Stimulated activated effector memory CD8-positive, alpha-beta T cell treated with anti-CD3 and anti-CD28 coated beads, Interleukin-12 subunit alpha, Interleukin-12 subunit beta, amount 100 ng/mL, for 72 hours (primary cell): ENCODE measurements at regions not wholly inside any gene's neighbourhood (a gene's known extent, or its start where the extent isn't known, plus 50 kb on each side); places are given as distances from the start of the nearest gene placed in this dataset.

Experiments used
- ATAC-seq: fragments of 150-1000 bp; cut with Tn5 transposase; 2 replicates; pipeline ENCODE4 v1.10.0; 2021
- DNase-seq, 2 donors: peaks; one replicate each; pipeline ENCODE4 v3.0.0; 2021 to 2022; ENCODE audit warnings: low spot score in 2 of 2
- H3K27ac Mint-ChIP-seq: one replicate; pipeline ENCODE4 v1.8.0; 2022; ENCODE audit warnings: mild to moderate bottlenecking, mixed read lengths
- H3K36me3 Mint-ChIP-seq: one replicate; pipeline ENCODE4 v1.8.0; 2022; ENCODE audit warnings: mild to moderate bottlenecking, mixed read lengths
- H3K4me1 Mint-ChIP-seq: one replicate; pipeline ENCODE4 v1.8.0; 2022; ENCODE audit warnings: mixed read lengths
- H3K4me3 Mint-ChIP-seq: one replicate; pipeline ENCODE4 v1.8.0; 2022; ENCODE audit warnings: mild to moderate bottlenecking, mixed read lengths
- H3K9me3 Mint-ChIP-seq: one replicate; pipeline ENCODE4 v1.8.0; 2022; ENCODE audit warnings: mixed read lengths

DNA sequence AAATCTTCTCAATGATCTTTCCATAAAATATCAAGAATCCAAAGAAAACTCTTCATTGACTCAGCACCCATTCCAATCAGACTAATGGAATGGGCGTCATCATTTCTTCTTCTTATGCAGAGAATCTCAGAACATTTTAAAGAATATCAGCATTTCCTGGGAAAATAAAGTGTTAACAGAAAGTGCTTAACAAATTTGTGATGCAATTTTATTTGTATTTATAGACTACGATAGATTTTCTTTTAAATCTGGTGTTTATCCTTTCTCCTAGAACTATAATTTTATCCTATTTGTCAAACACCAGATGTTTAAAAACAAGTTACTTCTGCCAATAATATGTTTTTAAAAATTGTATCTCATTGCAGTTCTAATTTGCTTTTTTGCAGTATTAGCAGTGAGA lies 330.7 kb downstream of the COL12A1 start:
- Mint-ChIP-seq H3K4me3 (no peak overlapping the region), H3K27ac (no peak overlapping the region), H3K36me3 (no peaks in the 10 kb centered on the region), H3K9me3 (peaks cover 11% of the 10 kb centered on the region), H3K4me1 (no peaks in the 10 kb centered on the region)
- DNase-seq, result no peak
- ATAC-seq, result no peak

DNA sequence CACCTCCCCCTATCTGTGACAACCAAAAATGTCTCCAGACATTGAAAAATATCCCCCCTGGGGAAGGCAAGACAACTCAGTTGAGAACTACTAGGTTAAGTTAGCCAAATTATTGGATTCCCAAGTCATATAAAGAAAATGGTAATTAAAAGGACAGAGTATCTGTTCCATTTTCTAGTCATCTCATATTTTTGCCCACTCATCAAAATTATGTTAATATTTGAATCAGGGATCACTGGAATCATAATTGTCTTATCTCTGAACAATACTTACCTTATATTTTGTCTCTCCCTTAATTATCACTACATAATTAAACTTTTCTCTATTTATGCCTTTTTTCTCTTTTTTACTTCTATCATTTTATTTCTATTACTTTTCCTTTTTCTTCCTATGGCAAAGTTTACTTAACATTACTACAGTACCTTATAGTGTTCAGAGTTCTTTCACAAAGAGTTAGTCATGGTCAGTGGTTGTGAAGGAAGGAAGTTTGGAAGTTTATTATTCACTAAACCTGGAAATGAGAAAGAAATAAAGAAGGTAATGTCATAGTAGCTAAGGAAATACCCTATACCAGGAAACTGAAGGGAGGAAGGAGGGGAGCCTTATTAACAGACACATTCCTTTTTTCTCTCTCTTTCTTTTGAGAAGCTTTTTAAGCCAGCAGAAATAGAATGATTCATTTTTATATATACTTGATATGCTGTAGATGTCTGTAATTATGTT lies 332.9 kb downstream of the COL12A1 start:
- Mint-ChIP-seq H3K27ac (no peak overlapping the region), H3K9me3 (peaks cover 9% of the 10 kb centered on the region), H3K4me1 (no peaks in the 10 kb centered on the region), H3K36me3 (no peaks in the 10 kb centered on the region), H3K4me3 (no peak overlapping the region)
- DNase-seq (no peak), ATAC-seq (no peak)

DNA sequence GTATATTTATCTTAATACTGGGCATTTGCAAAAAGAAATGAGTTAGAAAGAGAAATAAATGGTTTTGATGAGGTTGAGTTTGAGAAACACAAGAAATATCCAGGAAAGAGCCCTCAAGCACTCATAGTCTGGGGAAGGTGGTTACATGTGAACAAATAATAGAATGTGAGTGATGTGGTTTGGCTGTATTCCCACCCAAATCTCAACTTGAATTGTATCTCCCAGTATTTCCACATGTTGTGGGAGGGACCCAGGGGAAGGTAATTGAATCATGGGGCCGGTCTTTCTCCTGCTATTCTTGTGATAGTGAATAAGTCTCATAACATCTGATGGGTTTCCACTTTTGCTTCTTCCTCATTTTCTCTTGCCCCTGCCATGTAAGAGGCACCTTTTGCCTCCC lies 334.1 kb downstream of the COL12A1 start:
- no peak for ATAC-seq
- H3K4me1 Mint-ChIP-seq, result no peaks in the 10 kb centered on the region
- H3K9me3 Mint-ChIP-seq, result peaks cover 6% of the 10 kb centered on the region
- no peak for DNase-seq
- H3K27ac Mint-ChIP-seq, result no peak overlapping the region
- H3K4me3 Mint-ChIP-seq, result no peak overlapping the region
- no peaks in the 10 kb centered on the region for H3K36me3 Mint-ChIP-seq

DNA sequence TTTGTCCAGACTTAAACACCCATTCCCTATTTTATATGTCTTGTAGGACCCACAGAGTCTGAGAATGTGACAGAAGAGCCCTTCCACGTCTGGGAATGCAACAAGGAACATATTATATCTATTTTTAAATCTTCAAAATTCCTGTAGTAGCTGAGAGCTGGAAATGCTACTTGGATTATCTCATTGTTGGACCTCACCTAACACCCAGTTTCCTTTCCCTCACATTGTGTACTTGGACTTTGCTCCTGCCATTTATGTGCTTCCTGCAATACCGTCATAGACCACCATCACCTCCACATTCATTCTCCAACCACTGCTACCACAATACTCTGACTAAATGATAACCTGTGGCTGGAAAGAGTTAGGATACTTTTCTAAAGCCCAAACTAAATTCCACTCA lies 335.4 kb downstream of the COL12A1 start:
- Mint-ChIP-seq H3K9me3 (peaks cover 6% of the 10 kb centered on the region), H3K27ac (no peak overlapping the region), H3K4me3 (no peak overlapping the region), H3K36me3 (no peaks in the 10 kb centered on the region), H3K4me1 (no peaks in the 10 kb centered on the region)
- ATAC-seq (no peak), DNase-seq (no peak)

DNA sequence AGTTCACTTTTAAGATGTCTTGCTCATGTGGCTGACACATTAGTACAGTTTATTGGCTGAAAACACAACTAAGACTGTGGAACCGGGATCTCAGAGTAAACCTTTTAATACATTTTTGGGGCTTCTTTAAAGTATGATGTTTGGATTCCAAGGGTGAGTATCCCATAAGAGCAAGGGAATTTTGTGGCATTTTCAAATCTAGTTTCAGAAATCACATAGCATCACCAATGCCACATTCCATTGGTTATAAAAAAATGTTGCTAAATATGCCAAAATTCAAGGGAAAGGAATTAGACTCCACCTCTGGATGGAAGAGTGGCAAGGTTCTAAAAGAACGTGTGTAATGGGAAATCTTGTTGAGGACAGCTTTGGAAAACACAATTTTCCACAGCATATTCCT lies 338.6 kb downstream of the COL12A1 start:
- Mint-ChIP-seq H3K27ac (no peak overlapping the region), H3K4me1 (no peaks in the 10 kb centered on the region), H3K36me3 (no peaks in the 10 kb centered on the region), H3K4me3 (no peak overlapping the region), H3K9me3 (peaks cover 6% of the 10 kb centered on the region)
- no peak for ATAC-seq
- no peak for DNase-seq

DNA sequence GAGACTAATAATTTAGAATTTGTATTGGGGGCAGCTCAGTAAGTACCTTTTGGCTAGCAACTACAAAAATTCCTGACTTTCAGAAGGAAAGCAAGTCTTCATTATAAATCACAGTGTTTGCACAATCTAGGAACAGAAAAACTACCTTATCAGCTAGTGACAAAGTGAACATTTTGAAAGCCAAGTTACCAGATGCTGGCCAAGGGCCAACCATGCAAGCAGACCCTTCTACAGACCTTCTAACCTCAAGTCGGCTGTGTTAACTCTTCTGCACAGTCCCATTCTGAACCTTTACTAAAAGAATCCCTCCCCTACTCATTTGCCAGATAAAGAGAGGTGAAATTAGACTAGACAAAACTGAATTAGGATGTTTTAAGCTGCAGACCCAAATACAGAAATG lies 341.9 kb downstream of the COL12A1 start:
- Mint-ChIP-seq H3K36me3 (no peaks in the 10 kb centered on the region), H3K27ac (no peak overlapping the region), H3K4me1 (no peaks in the 10 kb centered on the region), H3K9me3 (no peaks in the 10 kb centered on the region), H3K4me3 (no peak overlapping the region)
- no peak for ATAC-seq
- DNase-seq, result no peak

DNA sequence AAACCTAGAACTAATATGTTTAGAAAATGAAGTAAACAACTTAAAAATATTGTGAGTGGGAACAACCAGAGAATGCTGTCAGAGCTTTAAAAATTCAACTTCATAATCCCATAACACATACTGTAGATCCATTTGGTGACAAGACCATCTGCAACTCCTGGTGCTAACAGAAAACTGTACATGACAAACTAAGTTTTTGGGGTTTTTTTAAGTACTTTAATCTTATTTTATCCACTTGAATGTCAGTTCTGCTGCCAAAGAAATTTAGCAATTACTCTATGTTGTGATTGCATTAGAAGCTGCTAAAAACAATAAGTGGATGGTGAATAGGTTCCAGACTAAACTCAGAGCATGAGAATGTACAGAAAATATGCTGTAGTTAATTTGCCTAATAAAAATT lies 345.4 kb downstream of the COL12A1 start:
- H3K27ac Mint-ChIP-seq, result no peak overlapping the region
- DNase-seq (no peak), ATAC-seq (no peak)
- H3K9me3 Mint-ChIP-seq, result no peaks in the 10 kb centered on the region
- H3K4me1 Mint-ChIP-seq, result no peaks in the 10 kb centered on the region
- no peak overlapping the region for H3K4me3 Mint-ChIP-seq
- H3K36me3 Mint-ChIP-seq, result no peaks in the 10 kb centered on the region

DNA sequence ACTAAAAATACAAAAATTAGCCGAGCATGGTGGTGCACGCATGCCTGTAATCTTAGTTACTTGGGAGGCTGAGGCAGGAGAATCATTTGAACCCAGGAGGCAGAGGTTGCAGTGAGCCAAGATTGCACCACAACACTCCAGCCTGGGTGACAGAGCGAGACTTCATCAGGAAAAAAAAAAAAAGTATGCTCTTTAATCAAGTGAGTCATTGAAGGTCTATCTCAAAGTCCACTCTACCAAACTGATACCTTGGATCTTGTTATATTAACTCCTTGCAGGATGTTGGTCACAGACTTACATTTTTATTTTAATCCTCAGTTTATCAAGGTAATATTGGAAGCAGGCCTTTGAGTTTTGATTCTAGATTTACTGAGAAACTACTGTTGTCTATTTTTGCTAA lies 348.7 kb downstream of the COL12A1 start:
- H3K4me3 Mint-ChIP-seq, result no peak overlapping the region
- H3K4me1 Mint-ChIP-seq, result no peaks in the 10 kb centered on the region
- no peak overlapping the region for H3K27ac Mint-ChIP-seq
- H3K9me3 Mint-ChIP-seq, result no peaks in the 10 kb centered on the region
- H3K36me3 Mint-ChIP-seq, result no peaks in the 10 kb centered on the region
- no peak for DNase-seq
- ATAC-seq, result no peak

DNA sequence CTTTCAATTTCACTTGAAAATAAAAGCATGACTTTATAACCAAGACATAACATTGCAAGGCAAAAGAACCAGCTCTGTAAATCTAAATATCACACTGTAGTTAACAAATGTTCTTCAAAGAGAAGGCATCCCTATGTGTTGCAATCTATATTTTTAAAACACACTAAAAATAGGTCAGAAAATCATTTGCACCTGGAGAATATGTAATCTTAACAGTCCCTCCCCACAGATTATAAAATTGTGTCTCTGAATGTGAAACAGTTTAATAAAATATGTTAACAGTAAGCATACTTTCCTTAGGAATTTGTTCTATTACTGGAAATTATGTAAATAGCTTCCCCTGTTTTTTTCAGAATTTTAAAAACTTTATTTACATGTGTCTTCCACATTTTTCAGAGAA lies 351.9 kb downstream of the COL12A1 start:
- H3K4me1 Mint-ChIP-seq, result no peaks in the 10 kb centered on the region
- no peak for DNase-seq
- H3K4me3 Mint-ChIP-seq, result no peak overlapping the region
- no peaks in the 10 kb centered on the region for H3K36me3 Mint-ChIP-seq
- no peak overlapping the region for H3K27ac Mint-ChIP-seq
- ATAC-seq, result no peak
- H3K9me3 Mint-ChIP-seq, result peaks cover 6% of the 10 kb centered on the region

DNA sequence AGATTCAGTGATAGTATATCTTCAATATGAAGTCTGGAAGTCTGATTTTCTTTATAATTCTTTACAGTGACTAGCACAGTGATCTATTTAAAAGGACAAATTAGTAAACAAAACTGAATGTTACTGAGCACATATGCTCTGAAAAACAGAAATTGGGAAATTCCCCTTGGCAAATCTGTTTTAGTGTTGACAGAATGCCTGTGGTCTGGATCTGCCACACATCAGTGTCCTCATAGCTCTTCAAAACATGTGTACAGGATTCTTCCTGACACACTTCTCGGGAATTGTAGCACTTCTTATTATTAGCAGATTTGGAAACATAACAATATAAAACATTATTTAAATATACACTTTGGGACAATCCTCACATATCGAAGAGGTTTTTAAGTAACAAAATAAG lies 354.3 kb downstream of the COL12A1 start:
- Mint-ChIP-seq H3K27ac (no peak overlapping the region), H3K4me1 (no peaks in the 10 kb centered on the region), H3K36me3 (no peaks in the 10 kb centered on the region), H3K9me3 (peaks cover 6% of the 10 kb centered on the region), H3K4me3 (no peak overlapping the region)
- ATAC-seq, result no peak
- DNase-seq, result no peak

DNA sequence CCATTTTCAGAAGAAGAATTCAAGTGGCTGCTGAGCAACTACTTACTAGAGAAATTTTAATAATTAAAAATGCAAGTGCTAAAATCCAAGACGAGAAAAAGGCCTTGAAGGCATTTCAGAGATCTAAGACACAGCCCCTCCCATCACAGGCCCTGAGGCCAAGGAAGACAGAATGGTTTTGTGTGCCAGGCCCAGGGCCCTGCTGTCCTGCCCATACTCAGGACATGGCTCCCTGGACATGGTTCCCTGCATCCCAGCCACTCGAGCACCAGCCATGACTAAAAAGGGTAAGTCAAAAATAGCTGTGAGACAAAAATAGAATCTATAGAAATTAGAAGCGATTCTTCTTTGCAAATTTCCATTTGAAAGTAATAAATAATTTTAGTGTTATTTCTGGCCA lies 364.9 kb downstream of the COL12A1 start:
- no peak for ATAC-seq
- Mint-ChIP-seq H3K4me3 (no peak overlapping the region), H3K27ac (no peak overlapping the region), H3K4me1 (no peaks in the 10 kb centered on the region), H3K9me3 (peaks cover 7% of the 10 kb centered on the region), H3K36me3 (no peaks in the 10 kb centered on the region)
- DNase-seq, result no peak

DNA sequence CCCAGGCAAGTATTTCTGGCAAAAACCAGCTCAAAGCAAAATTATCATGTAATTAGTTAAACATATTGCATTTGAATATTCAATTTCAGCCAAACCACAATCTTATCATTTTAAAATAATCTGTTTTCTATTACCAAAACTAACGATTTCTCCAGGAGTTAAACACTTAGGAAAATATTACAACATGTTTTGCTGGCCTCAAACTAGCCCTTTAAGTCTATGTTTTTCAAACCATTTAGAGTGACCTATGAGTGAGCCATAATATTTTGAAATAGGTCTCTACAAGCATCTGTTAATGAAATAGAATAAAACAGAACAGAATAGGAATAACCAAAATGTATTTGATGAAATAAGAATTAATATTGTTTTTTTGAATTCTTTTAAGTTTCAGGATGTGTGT lies 370.9 kb downstream of the COL12A1 start:
- ATAC-seq (no peak), DNase-seq (no peak)
- no peak overlapping the region for H3K27ac Mint-ChIP-seq
- no peaks in the 10 kb centered on the region for H3K4me1 Mint-ChIP-seq
- H3K9me3 Mint-ChIP-seq, result peaks cover 4% of the 10 kb centered on the region
- no peak overlapping the region for H3K4me3 Mint-ChIP-seq
- no peaks in the 10 kb centered on the region for H3K36me3 Mint-ChIP-seq

DNA sequence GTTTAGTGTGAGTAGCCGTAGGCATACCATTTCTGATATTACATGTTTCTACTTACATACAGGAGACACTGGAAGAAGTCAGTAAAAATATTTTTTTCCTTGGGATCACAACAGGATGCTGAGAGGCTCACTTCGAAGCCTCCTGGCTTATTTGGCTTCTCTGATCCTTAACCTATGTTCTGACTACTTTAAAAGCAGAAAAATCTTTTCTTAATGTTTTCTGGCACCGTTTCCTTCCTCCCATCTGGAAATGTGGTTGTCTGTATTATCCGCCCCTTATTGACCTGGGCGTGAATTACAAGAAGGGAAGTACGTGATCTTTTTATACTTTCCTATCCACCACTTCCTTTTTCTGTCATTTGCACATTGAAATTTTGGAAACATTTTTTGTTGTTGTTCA lies 379.6 kb downstream of the COL12A1 start:
- ATAC-seq (no peak), DNase-seq (no peak)
- H3K4me1 Mint-ChIP-seq, result no peaks in the 10 kb centered on the region
- peaks cover 9% of the 10 kb centered on the region for H3K9me3 Mint-ChIP-seq
- H3K4me3 Mint-ChIP-seq, result no peak overlapping the region
- H3K27ac Mint-ChIP-seq, result no peak overlapping the region
- no peaks in the 10 kb centered on the region for H3K36me3 Mint-ChIP-seq

DNA sequence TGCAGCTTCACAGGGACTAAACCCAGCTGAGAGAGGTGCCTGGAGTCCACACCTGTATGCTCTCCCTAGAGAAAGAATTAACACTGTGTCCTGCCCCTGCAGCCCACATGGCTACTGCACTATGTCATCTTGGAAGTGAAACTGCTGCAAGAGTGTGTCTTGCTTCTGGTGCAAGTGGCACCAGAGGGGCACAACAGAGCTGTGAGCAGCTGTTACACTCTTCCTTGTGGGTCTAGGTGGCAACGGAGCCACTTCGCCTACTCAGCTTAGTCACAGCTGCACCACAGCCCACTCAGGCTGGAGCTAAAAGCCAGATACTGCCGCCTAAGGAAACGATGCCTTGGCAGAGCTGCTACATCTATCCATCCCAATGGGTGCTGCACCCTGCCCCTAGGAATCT lies 391.4 kb downstream of the COL12A1 start:
- Mint-ChIP-seq H3K9me3 (peaks cover 14% of the 10 kb centered on the region), H3K4me1 (no peaks in the 10 kb centered on the region), H3K27ac (no peak overlapping the region), H3K36me3 (no peaks in the 10 kb centered on the region), H3K4me3 (no peak overlapping the region)
- peak; percentile 28 for ATAC-seq
- DNase-seq, result no peak

DNA sequence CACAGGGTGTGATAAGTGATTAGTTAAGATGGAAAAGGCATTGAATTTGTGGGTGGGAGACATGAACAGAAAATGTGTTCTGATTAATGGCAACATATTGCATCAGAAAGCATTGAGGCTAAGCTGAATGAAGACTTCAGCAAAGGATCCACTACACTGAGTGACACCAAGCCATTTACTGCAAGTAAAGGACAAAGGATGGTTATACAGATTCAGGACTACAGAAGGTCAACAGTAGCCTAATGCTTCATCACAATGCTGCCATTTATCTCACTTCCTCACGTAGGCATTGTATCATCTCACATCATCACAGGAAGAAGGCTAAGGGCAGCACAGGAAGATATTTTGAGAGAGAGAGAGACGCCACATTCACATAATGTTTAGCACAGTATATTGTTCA lies 398.2 kb downstream of the COL12A1 start:
- no peak overlapping the region for H3K27ac Mint-ChIP-seq
- no peak overlapping the region for H3K4me3 Mint-ChIP-seq
- ATAC-seq, result no peak
- H3K36me3 Mint-ChIP-seq, result no peaks in the 10 kb centered on the region
- peaks cover 12% of the 10 kb centered on the region for H3K9me3 Mint-ChIP-seq
- H3K4me1 Mint-ChIP-seq, result no peaks in the 10 kb centered on the region
- no peak for DNase-seq

DNA sequence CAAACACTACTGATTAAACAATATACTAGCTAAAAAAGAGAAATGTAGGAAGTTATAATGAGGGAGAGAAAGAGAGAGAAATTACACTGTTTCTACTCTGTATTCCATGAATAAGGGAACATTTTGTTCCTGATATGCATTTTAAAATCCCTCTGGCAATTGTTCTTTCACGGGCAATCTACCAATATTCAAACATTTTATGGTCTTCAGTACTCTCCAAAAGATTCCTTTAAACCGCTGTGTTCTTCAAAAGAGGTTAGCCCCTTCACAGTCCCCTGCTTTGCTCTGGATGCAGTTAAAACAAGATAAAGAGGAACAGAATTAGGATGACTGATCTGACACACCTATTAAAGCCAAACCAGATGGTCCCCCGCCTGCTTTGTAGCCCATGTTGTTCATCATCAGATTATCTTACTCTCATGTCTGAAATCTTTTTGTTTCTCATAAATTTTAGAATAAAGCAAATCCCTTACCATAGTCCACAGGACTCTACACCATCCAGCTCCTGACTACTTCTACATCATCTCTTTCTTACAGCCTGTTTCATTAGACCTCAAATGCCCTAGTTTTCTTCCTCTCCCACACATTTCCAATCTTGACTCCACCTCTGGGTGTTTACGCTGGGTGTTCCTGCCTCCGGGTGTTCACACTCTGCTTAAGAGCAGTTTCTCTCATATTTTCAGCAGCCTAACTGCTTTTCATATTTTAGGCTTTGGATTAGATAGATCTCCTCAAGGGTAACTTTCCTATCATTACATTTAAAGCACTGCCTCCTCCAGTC lies 399.7 kb downstream of the COL12A1 start:
- DNase-seq (no peak), ATAC-seq (no peak)
- peaks cover 12% of the 10 kb centered on the region for H3K9me3 Mint-ChIP-seq
- no peak overlapping the region for H3K4me3 Mint-ChIP-seq
- H3K36me3 Mint-ChIP-seq, result no peaks in the 10 kb centered on the region
- H3K4me1 Mint-ChIP-seq, result no peaks in the 10 kb centered on the region
- H3K27ac Mint-ChIP-seq, result no peak overlapping the region
